Trophoblast cell (in vitro differentiated cells and primary cell): ENCODE measurements at regions not wholly inside any gene's neighbourhood (a gene's known extent, or its start where the extent isn't known, plus 50 kb on each side); places are given as distances from the start of the nearest gene placed in this dataset.

Source experiments
- DNase-seq, 2 donors: peaks; one replicate each; pipeline ENCODE4 v3.0.0-alpha.2; 2016
- H2AFZ ChIP-seq: 2 replicates; pipeline ENCODE4 v1.6.1; 2013; ENCODE audit warnings: low read length, moderate library complexity, mild to moderate bottlenecking; ENCODE audit not compliant: insufficient read depth, poor library complexity
- H2AK5ac ChIP-seq: 2 replicates; pipeline ENCODE4 v1.6.1; 2013; ENCODE audit warnings: mild to moderate bottlenecking, low read length
- H2BK120ac ChIP-seq: 2 replicates; pipeline ENCODE4 v1.6.1; 2013; ENCODE audit warnings: low read length, mild to moderate bottlenecking, moderate library complexity; ENCODE audit not compliant: insufficient read depth, poor library complexity
- H2BK12ac ChIP-seq: 2 replicates; pipeline ENCODE4 v1.6.1; 2013; ENCODE audit warnings: mild to moderate bottlenecking, low read length, moderate library complexity
- H2BK5ac ChIP-seq: 2 replicates; pipeline ENCODE4 v1.6.1; 2013; ENCODE audit warnings: low read length, low read depth, moderate library complexity, mild to moderate bottlenecking; ENCODE audit not compliant: poor library complexity
- H3K14ac ChIP-seq: 2 replicates; pipeline ENCODE4 v1.6.1; 2013; ENCODE audit warnings: mild to moderate bottlenecking, low read length
- H3K18ac ChIP-seq: 2 replicates; pipeline ENCODE4 v1.6.1; 2013; ENCODE audit warnings: mild to moderate bottlenecking, low read length
- H3K23ac ChIP-seq: 2 replicates; pipeline ENCODE4 v1.6.1; 2013; ENCODE audit warnings: low read length
- H3K27ac ChIP-seq: 2 replicates; pipeline ENCODE4 v1.5.1; 2013; ENCODE audit warnings: low read depth, mild to moderate bottlenecking, inconsistent platforms, low read length, moderate library complexity
- H3K27me3 ChIP-seq: 2 replicates; pipeline ENCODE4 v1.6.1; 2013; ENCODE audit warnings: inconsistent platforms, mild to moderate bottlenecking, low read length, moderate library complexity; ENCODE audit not compliant: insufficient read depth
- H3K36me3 ChIP-seq, 2 experiments: 1 replicate in 1 of 2; 2 replicates in 1 of 2; pipeline ENCODE4 v1.6.1; 2013; ENCODE audit warnings: low read length in 2 of 2, mild to moderate bottlenecking in 2 of 2, moderate library complexity in 1 of 2; ENCODE audit not compliant: insufficient read depth in 2 of 2, control insufficient read depth in 1 of 2
- H3K4ac ChIP-seq: 2 replicates; pipeline ENCODE4 v1.6.1; 2013; ENCODE audit warnings: low read depth, mild to moderate bottlenecking, low read length, moderate library complexity
- H3K4me1 ChIP-seq, 2 experiments: 1 replicate in 1 of 2; 2 replicates in 1 of 2; pipeline ENCODE4 v1.6.1; 2013; ENCODE audit warnings: low read length in 2 of 2, mild to moderate bottlenecking in 2 of 2, moderate library complexity in 1 of 2; ENCODE audit not compliant: insufficient read depth in 2 of 2, control insufficient read depth in 1 of 2
- H3K4me2 ChIP-seq: 2 replicates; pipeline ENCODE4 v1.6.1; 2013; ENCODE audit warnings: inconsistent platforms, mild to moderate bottlenecking, low read length, moderate library complexity
- H3K4me3 ChIP-seq: 2 replicates; pipeline ENCODE4 v1.5.1; 2013; ENCODE audit warnings: mild to moderate bottlenecking, low read depth, low read length, inconsistent platforms
- H3K79me1 ChIP-seq: one replicate; pipeline ENCODE4 v1.6.1; 2013; ENCODE audit warnings: low read length
- H3K79me2 ChIP-seq: 2 replicates; pipeline ENCODE4 v1.6.1; 2013; ENCODE audit warnings: low read length, mild to moderate bottlenecking; ENCODE audit not compliant: control insufficient read depth, insufficient read depth, poor library complexity
- H3K9ac ChIP-seq: 2 replicates; pipeline ENCODE4 v1.6.1; 2013; ENCODE audit warnings: mild to moderate bottlenecking, low read length
- H3K9me3 ChIP-seq: 2 replicates; pipeline ENCODE4 v1.6.1; 2013; ENCODE audit warnings: low read depth, mild to moderate bottlenecking, control low read depth, inconsistent platforms, low read length; ENCODE audit not compliant: insufficient read depth
- H4K12ac ChIP-seq: 2 replicates; pipeline ENCODE4 v1.6.1; 2013; ENCODE audit warnings: low read depth, mild to moderate bottlenecking, low read length, moderate library complexity
- H4K8ac ChIP-seq: 2 replicates; pipeline ENCODE4 v1.6.1; 2013; ENCODE audit warnings: low read depth, mild to moderate bottlenecking, low read length, moderate library complexity
- H4K91ac ChIP-seq: one replicate; pipeline ENCODE4 v1.6.1; 2013; ENCODE audit warnings: low read depth, mild to moderate bottlenecking, low read length, moderate library complexity
- WGBS: extraction: QIAGEN DNeasy Blood & Tissue Kit; methylation state at CpG from one replicate; pipeline ENCODE4 v1.1.7; 2013; ENCODE audit warnings: missing lambda C conversion rate; ENCODE audit not compliant: insufficient read length, insufficient coverage; ENCODE audit errors: extremely low coverage; 5-methylcytosine and 5-hydroxymethylcytosine counted together

GRCh38 chr2:143968360-143968759 is 551.6 kb downstream of the ZEB2 start:
- Histone ChIP-seq H3K18ac (no peak overlapping the region), H2BK12ac (no peak overlapping the region), H3K4ac (no peak overlapping the region), H2BK5ac (no peak overlapping the region), H2AFZ (no peak overlapping the region), H4K12ac (no peak overlapping the region), H3K79me2 (no peaks in the 10 kb centered on the region), H2AK5ac (no peak overlapping the region), H4K8ac (no peak overlapping the region), H3K4me3 (no peak overlapping the region), H3K27ac (no peak overlapping the region), H3K9me3 (no peaks in the 10 kb centered on the region), H3K27me3 (no peaks in the 10 kb centered on the region), H3K4me1 (no peaks in the 10 kb centered on the region), H3K14ac (no peak overlapping the region), H3K4me2 (no peak overlapping the region), H3K79me1 (no peaks in the 10 kb centered on the region), H2BK120ac (no peak overlapping the region), H3K36me3 (no peaks in the 10 kb centered on the region), H4K91ac (no peak overlapping the region), H3K23ac (no peak overlapping the region), H3K9ac (no peak overlapping the region)
- no peak for DNase-seq
- no CpG with 5 or more reads among the region's 4 CpGs for WGBS

- WGBS, result no CpG with 5 or more reads among the region's 4 CpGs
- H3K9me3 ChIP-seq, result no peaks in the 10 kb centered on the region
- H3K4ac ChIP-seq, result no peak overlapping the region
These were observed 554.3 kb downstream of the ZEB2 start for GRCh38 chr2:143965493-143966164.

GRCh38 chr2:143964891-143965290 is 555.0 kb downstream of the ZEB2 start:
- Histone ChIP-seq H2AFZ (no peak overlapping the region), H3K14ac (no peak overlapping the region), H3K27ac (no peak overlapping the region), H3K9me3 (no peaks in the 10 kb centered on the region), H4K8ac (no peak overlapping the region), H3K9ac (no peak overlapping the region), H3K27me3 (no peaks in the 10 kb centered on the region), H4K12ac (no peak overlapping the region), H3K4me3 (no peak overlapping the region), H3K23ac (no peak overlapping the region), H3K18ac (no peak overlapping the region), H4K91ac (no peak overlapping the region), H3K4me2 (no peak overlapping the region), H3K4me1 (no peaks in the 10 kb centered on the region), H2BK120ac (no peak overlapping the region), H3K79me2 (no peaks in the 10 kb centered on the region), H3K79me1 (no peaks in the 10 kb centered on the region), H3K4ac (no peak overlapping the region), H2BK5ac (no peak overlapping the region), H2BK12ac (no peak overlapping the region), H2AK5ac (no peak overlapping the region), H3K36me3 (no peaks in the 10 kb centered on the region)
- WGBS, result no CpG with 5 or more reads among the region's 1 CpG
- no peak for DNase-seq

More at GRCh38 chr2:143965493-143966164, 554.3 kb downstream of the ZEB2 start:
- no peak overlapping the region for H3K14ac ChIP-seq
- H3K79me2 ChIP-seq, result no peaks in the 10 kb centered on the region
- no peaks in the 10 kb centered on the region for H3K27me3 ChIP-seq
- no peak overlapping the region for H3K27ac ChIP-seq
- H3K4me3 ChIP-seq, result no peak overlapping the region
- H4K12ac ChIP-seq, result no peak overlapping the region
- no peak overlapping the region for H2BK120ac ChIP-seq
- no peak overlapping the region for H3K18ac ChIP-seq
- H4K91ac ChIP-seq, result no peak overlapping the region
- no peak overlapping the region for H2AK5ac ChIP-seq
- peak; percentile 3 to 7 for DNase-seq
- no peak overlapping the region for H2BK5ac ChIP-seq
- no peak overlapping the region for H2BK12ac ChIP-seq
- no peak overlapping the region for H4K8ac ChIP-seq
- no peaks in the 10 kb centered on the region for H3K79me1 ChIP-seq
- no peak overlapping the region for H2AFZ ChIP-seq
- H3K23ac ChIP-seq, result no peak overlapping the region
- no peaks in the 10 kb centered on the region for H3K36me3 ChIP-seq
- no peaks in the 10 kb centered on the region for H3K4me1 ChIP-seq
- H3K9ac ChIP-seq, result no peak overlapping the region
- H3K4me2 ChIP-seq, result no peak overlapping the region

- no peak overlapping the region for H3K27ac ChIP-seq
- H3K4me3 ChIP-seq, result no peak overlapping the region
- no peak overlapping the region for H3K23ac ChIP-seq
- H3K4ac ChIP-seq, result no peak overlapping the region
- no peaks in the 10 kb centered on the region for H3K79me2 ChIP-seq
- no peak overlapping the region for H2BK12ac ChIP-seq
- no peak overlapping the region for H2BK120ac ChIP-seq
- H4K8ac ChIP-seq, result no peak overlapping the region
- H3K27me3 ChIP-seq, result no peaks in the 10 kb centered on the region
- no peaks in the 10 kb centered on the region for H3K4me1 ChIP-seq
- no peaks in the 10 kb centered on the region for H3K79me1 ChIP-seq
- H4K91ac ChIP-seq, result no peak overlapping the region
- no peaks in the 10 kb centered on the region for H3K9me3 ChIP-seq
- H3K36me3 ChIP-seq, result no peaks in the 10 kb centered on the region
- no peak overlapping the region for H3K4me2 ChIP-seq
- no peak overlapping the region for H3K18ac ChIP-seq
- H4K12ac ChIP-seq, result no peak overlapping the region
- H3K14ac ChIP-seq, result no peak overlapping the region
- no peak overlapping the region for H2BK5ac ChIP-seq
- no peak overlapping the region for H3K9ac ChIP-seq
- no peak overlapping the region for H2AK5ac ChIP-seq
- no peak overlapping the region for H2AFZ ChIP-seq
- DNase-seq, result no peak
These were observed 559.7 kb downstream of the ZEB2 start for GRCh38 chr2:143960177-143960576.
